GM23338 (cell line): ENCODE measurements at regions not wholly inside any gene's neighbourhood (a gene's known extent, or its start where the extent isn't known, plus 50 kb on each side); places are given as distances from the start of the nearest gene placed in this dataset.

ENCODE experiments used
- ATAC-seq: fragments of 200-7000 bp; cut with Tn5 transposase; 3 replicates; pipeline ENCODE4 v1.9.1; 2020
- DNase-seq: peaks from one replicate; pipeline ENCODE4 v3.0.0-alpha.2; 2015; ENCODE audit warnings: low spot score
- H2AFZ ChIP-seq: fragments of 200-600 bp; sonication (generic); 2 replicates; pipeline ENCODE4 v1.8.0; 2016; ENCODE audit warnings: antibody characterized with exemption, mild to moderate bottlenecking, moderate library complexity
- H3F3A ChIP-seq: fragments of 200-600 bp; sonication (generic); replicated peaks from 2 replicates; pipeline ENCODE4 v1.8.0; 2017; ENCODE audit warnings: antibody characterized with exemption, mixed run types, low read depth
- H3K27ac ChIP-seq: fragments of 200-600 bp; sonication (generic); 2 replicates; pipeline ENCODE4 v1.6.1; 2016; ENCODE audit warnings: low read depth
- H3K27me3 ChIP-seq: fragments of 200-600 bp; sonication (generic); 2 replicates; pipeline ENCODE4 v1.8.0; 2016; ENCODE audit warnings: mild to moderate bottlenecking, mixed run types, moderate library complexity; ENCODE audit not compliant: insufficient read depth
- H3K36me3 ChIP-seq: fragments of 200-600 bp; sonication (generic); 2 replicates; pipeline ENCODE4 v1.8.0; 2016; ENCODE audit warnings: mild to moderate bottlenecking; ENCODE audit not compliant: insufficient read depth
- H3K4me1 ChIP-seq: fragments of 200-600 bp; sonication (generic); 2 replicates; pipeline ENCODE4 v1.8.0; 2016; ENCODE audit warnings: mild to moderate bottlenecking, moderate library complexity; ENCODE audit not compliant: insufficient read depth
- H3K4me2 ChIP-seq: fragments of 200-600 bp; sonication (generic); 2 replicates; pipeline ENCODE4 v1.7.1; 2017; ENCODE audit warnings: mixed run types
- H3K4me3 ChIP-seq: fragments of 200-600 bp; sonication (generic); 2 replicates; pipeline ENCODE4 v1.6.1; 2016; ENCODE audit warnings: mixed run types
- H3K79me2 ChIP-seq: fragments of 200-600 bp; sonication (generic); replicated peaks from 2 replicates; pipeline ENCODE4 v1.8.0; 2017; ENCODE audit warnings: mild to moderate bottlenecking; ENCODE audit not compliant: insufficient read depth
- H3K9me2 ChIP-seq: fragments of 200-600 bp; sonication (generic); 2 replicates; pipeline ENCODE4 v1.8.0; 2017; ENCODE audit not compliant: insufficient read depth
- H4K20me1 ChIP-seq: fragments of 200-600 bp; sonication (generic); replicated peaks from 2 replicates; pipeline ENCODE4 v1.8.0; 2017; ENCODE audit warnings: mild to moderate bottlenecking; ENCODE audit not compliant: insufficient read depth
- H3K27ac Mint-ChIP-seq: 2 replicates; pipeline ENCODE4 v1.8.0; 2020; ENCODE audit warnings: inconsistent platforms, mild to moderate bottlenecking, moderate library complexity, mixed read lengths
- H3K27me3 Mint-ChIP-seq: 3 replicates; pipeline ENCODE4 v1.8.0; 2022; ENCODE audit warnings: low read depth, mild to moderate bottlenecking, moderate library complexity, mixed read lengths, inconsistent platforms; ENCODE audit not compliant: insufficient read depth, poor library complexity
- H3K36me3 Mint-ChIP-seq: 3 replicates; pipeline ENCODE4 v1.8.0; 2021; ENCODE audit warnings: low read depth, mild to moderate bottlenecking, inconsistent platforms, moderate library complexity, mixed read lengths
- H3K4me1 Mint-ChIP-seq: 3 replicates; pipeline ENCODE4 v1.8.0; 2020; ENCODE audit warnings: mild to moderate bottlenecking, inconsistent platforms, mixed read lengths
- H3K4me3 Mint-ChIP-seq: 3 replicates; pipeline ENCODE4 v1.8.0; 2021; ENCODE audit warnings: moderate library complexity, mild to moderate bottlenecking, inconsistent platforms, mixed read lengths
- H3K9me3 Mint-ChIP-seq: 3 replicates; pipeline ENCODE4 v1.8.0; 2020; ENCODE audit warnings: moderate library complexity, mild to moderate bottlenecking, inconsistent platforms, mixed read lengths
- ETS1 ChIP-seq: IDR thresholded peaks from 2 replicates; pipeline ENCODE4 v1.6.1; 2016; ENCODE audit warnings: antibody characterized with exemption
- EZH2phosphoT487 ChIP-seq: fragments of 200-600 bp; sonication (generic); IDR thresholded peaks from one replicate; pipeline ENCODE4 v1.8.1; 2018; ENCODE audit warnings: antibody characterized with exemption; ENCODE audit not compliant: unreplicated experiment
- POLR2AphosphoS5 ChIP-seq: IDR thresholded peaks from 2 replicates; pipeline ENCODE4 v1.6.1; 2016; ENCODE audit warnings: antibody characterized with exemption, low read depth
- STAT1 ChIP-seq: IDR thresholded peaks from one replicate; pipeline ENCODE4 v1.6.1; 2016; ENCODE audit warnings: antibody characterized with exemption; ENCODE audit not compliant: unreplicated experiment
- ZNF331 ChIP-seq: fragments of 250-450 bp; sonication (Bioruptor Pico); IDR thresholded peaks from 2 replicates; pipeline ENCODE4 v1.5.0; 2020; ENCODE audit warnings: low read depth, mild to moderate bottlenecking, moderate library complexity
- ZNF462 ChIP-seq: fragments of 250-450 bp; sonication (Bioruptor Pico); IDR thresholded peaks from 2 replicates; pipeline ENCODE4 v1.5.0; 2020; ENCODE audit warnings: mild to moderate bottlenecking, moderate library complexity

GRCh38 chr10:47159361-47160260 is 140.4 kb upstream of the GDF10 start (continued):
- no peak for TF ChIP-seq ETS1
- no peak for TF ChIP-seq ZNF462 (CRISPR knock-in tag)
- TF ChIP-seq STAT1: no peak
- no peak for TF ChIP-seq ZNF331 (CRISPR knock-in tag)

- DNase-seq: no peak
- H3K27ac Mint-ChIP-seq: no peak overlapping the region
- TF ChIP-seq POLR2AphosphoS5 (no peak), EZH2phosphoT487 (no peak), ZNF462 (CRISPR knock-in tag) (no peak)
Measured at GRCh38 chr10:47160261-47160908, 139.6 kb upstream of the GDF10 start.

More at GRCh38 chr10:47160261-47160908, 139.6 kb upstream of the GDF10 start:
- Histone ChIP-seq H3F3A (no peaks in the 10 kb centered on the region), H3K36me3 (peaks cover 1% of the 10 kb centered on the region; the same call in 1 of the 2 replicates), H3K27me3 (no peaks in the 10 kb centered on the region), H3K9me2 (no peaks in the 10 kb centered on the region), H3K4me3 (no peak overlapping the region), H3K79me2 (no peaks in the 10 kb centered on the region), H3K27ac (no peak overlapping the region), H3K4me1 (no peaks in the 10 kb centered on the region), H2AFZ (no peak overlapping the region), H4K20me1 (no peaks in the 10 kb centered on the region), H3K4me2 (no peak overlapping the region)
- Mint-ChIP-seq H3K27me3 (peaks cover 6% of the 10 kb centered on the region), H3K9me3 (peaks cover 18% of the 10 kb centered on the region), H3K36me3 (peaks cover 6% of the 10 kb centered on the region; the same call in 2 of the 3 replicates), H3K4me1 (no peaks in the 10 kb centered on the region; the same call in 2 of the 3 replicates), H3K4me3 (no peak overlapping the region)
- ATAC-seq: no peak
